GM18858 (cell line): ENCODE measurements at regions not wholly inside any gene's neighbourhood (a gene's known extent, or its start where the extent isn't known, plus 50 kb on each side); places are given as distances from the start of the nearest gene placed in this dataset.
A peak's percentile ranks its signal among the peaks of the same experiment; 100 is the strongest.
"Not testable (repeated sequence)": the region's sequence is repeated elsewhere in the genome, so short reads cannot be mapped to it uniquely, and the experiment has no call there.

Experiments used
- ATAC-seq: cut with Tn5 transposase; IDR thresholded peaks from one replicate; pipeline ENCODE4 v1.9.1; 2021; ENCODE audit not compliant: unreplicated experiment

DNA sequence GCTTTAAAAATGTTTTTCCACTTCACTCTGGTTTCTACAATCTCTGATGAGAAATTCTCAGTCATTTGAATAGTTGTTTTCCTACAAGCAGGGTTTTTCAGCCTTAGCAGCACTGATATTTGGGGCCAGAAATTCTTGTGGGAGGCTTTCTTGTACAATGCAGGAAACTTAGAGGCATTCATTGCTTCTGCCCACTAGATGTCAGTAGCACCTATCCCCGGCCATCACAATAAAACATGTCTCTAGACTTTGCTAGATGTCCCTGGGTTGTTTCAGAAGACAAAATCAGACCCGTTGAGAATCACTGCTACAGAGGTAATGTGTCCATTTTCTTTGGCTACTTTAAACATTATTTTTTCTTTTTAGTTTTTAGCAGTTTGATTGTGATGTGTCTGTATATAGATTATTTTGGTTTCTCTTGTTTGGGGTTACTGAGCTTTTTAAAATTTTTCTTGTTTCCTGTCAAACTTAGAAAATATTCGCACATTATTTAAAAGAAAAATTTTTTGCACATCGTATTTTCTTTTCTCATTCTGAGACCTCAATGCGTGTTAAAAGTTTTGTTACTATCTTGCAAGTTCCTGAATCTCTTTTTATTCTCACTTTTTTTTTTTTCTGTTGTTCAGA, 60.8 kb upstream of the CCDC179 start:
- ATAC-seq, result peak; percentile 89

DNA sequence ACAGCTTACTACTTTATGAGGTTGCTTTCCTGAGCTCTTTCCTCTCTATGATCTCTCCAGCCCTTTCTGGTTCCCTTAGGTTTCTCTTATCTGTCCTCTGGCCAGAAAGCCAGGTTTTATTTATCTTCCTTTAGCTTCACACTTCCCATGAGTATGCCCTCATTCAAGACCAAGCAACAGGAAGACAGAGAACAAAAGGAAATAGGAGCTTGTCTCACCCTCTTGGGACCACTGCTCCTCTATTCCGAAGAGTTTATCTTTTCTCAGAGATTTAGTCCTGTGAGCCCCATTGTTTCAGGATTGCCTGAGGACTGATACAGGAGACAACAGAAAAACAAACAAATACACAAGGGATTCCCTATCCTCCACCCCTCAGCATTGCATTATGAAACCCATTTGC, 62.4 kb upstream of the CCDC179 start:
- ATAC-seq, result no peak

GRCh38 chr11:22923561-22923960, 63.3 kb upstream of the CCDC179 start:
- no peak for ATAC-seq

DNA sequence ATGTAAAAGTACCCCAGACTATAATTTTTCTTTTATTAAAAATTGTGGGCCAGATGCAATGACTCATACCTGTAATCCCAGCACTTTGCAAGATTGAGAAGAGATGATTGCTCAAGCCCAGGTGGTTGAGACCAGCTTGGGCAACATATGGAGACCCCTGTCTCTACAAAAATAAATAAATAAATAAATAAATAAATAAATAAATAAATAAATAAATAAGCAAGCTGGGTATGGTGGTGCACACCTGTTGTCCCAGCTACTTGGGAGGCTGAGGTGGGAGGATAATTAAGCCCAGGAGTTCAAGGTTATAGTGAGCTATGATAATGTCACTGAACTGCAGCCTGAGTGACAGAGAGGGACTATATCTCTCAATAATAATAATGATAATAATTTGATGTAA, 66.1 kb upstream of the CCDC179 start:
- no peak for ATAC-seq

GRCh38 chr11:22927793-22928192, 67.5 kb upstream of the CCDC179 start:
- no peak for ATAC-seq

GRCh38 chr11:22928207-22928917, 68.1 kb upstream of the CCDC179 start:
- ATAC-seq, result no peak

DNA sequence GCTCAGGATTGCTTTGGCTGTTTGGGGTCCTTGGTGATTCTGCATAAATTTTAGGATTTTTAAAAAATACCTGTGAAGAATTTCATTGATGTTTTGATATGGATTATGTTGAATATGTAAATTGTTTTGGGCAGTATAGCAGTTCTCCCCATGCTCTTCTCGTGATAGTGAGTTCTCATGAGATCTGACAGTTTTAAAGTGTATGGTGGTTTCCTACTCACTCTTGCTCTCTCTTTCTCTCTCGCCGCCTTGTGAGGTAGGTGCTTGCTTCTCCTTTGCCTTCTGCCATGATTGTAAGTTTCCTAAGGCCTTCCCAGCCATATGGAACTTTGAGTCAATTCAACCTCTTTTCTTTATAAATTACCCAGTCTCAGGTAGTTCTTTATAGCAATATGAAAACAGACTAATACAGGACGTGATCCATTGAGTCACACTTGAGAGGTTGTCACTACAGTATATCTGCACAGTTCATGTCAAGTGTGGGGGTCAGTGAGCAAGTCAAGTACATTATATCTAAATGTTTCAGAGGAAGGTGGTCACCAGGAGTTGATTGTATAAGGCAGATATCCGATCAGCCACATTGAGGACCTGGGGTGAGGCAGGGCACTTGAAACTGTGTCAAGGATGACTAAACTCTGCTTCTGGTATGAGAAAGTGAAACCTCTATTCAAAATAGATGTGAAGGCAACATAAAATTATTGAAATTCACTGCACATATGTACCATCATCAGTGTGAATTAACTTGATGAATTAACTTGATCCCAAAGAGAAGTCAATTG, 70.7 kb upstream of the CCDC179 start:
- ATAC-seq, result peak; percentile 94

DNA sequence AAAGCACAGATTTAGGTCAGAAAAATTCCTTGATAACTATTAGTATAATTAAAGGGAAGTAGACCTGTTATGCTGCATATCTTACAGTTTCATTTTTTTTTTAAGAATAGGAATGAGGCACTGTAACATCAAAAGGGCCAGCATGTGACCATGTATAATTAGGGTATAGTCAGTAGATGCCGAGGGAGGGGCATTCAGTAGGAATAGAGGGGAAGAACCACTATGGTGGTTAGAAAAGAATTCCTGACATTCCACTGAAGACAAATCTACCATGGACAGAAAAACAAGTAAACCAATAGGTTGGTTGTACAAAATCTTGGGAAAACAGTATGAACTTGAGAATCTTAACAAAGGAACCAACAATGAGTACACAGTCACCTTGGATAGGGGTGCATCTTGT, 78.4 kb upstream of the CCDC179 start:
- ATAC-seq, result no peak

DNA sequence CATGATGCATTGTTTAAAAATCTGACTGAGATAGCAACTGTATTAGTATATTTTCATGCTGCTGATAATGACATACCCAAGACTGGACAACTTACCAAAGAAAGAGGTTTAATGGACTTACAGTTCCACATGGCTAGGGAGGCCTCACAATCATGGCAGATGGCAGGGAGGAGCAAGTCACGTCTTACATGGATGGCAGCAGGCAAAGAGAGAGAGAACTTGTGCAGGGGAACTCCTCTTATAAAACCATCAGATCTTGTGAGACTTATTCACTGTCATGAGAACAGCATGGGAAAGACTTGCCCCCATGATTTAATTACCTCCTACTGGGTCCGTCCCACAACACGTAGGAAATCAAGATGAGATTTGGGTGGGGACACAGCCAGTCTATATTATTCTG, 81.3 kb upstream of the CCDC179 start:
- not testable (repeated sequence) for ATAC-seq

DNA sequence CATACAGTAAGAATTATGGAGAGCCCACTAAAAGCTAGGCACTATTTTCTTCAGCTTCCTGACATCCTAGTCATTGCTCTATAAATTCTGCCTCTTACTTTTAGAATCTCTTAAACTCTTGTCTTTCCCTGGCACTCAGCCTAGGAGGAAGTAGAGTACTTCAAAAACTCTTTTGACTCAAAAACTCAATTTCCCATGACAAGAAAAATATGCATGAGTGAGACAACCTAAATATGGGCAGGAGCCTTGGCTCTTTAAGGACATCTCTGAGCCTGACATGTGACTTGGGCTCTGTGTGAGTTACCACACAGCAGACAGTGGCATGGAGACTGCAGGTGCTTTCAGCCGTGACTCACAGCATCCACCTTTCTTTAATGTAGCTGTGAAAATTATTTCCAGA, 97.5 kb upstream of the CCDC179 start:
- no peak for ATAC-seq

- ATAC-seq, result no peak
These were observed 114.0 kb upstream of the CCDC179 start for GRCh38 chr11:22974251-22974650.

GRCh38 chr11:22976146-22976545, 115.9 kb upstream of the CCDC179 start:
- ATAC-seq, result no peak

DNA sequence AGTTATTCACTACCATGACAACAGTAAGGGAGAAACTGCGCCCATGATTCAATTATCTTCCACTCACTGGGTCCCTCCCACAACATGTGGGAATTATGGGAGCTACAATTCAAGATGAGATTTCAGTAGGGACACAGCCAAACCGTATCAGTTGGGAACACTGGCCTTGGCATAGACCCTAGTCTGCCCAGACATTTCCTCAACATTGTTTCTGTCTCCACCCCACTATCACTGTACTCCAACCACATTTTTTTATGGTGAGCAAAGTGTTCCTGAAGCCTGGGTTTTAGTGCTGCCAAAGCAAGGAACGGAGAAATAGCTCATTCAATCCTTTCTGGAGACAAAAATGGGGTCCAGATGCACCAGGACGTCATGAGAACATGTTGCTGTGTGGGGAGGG, 122.6 kb upstream of the CCDC179 start:
- no peak for ATAC-seq

GRCh38 chr11:22984045-22984444, 123.8 kb upstream of the CCDC179 start:
- no peak for ATAC-seq

- no peak for ATAC-seq
These were observed 129.1 kb upstream of the CCDC179 start for GRCh38 chr11:22989371-22989770.

DNA sequence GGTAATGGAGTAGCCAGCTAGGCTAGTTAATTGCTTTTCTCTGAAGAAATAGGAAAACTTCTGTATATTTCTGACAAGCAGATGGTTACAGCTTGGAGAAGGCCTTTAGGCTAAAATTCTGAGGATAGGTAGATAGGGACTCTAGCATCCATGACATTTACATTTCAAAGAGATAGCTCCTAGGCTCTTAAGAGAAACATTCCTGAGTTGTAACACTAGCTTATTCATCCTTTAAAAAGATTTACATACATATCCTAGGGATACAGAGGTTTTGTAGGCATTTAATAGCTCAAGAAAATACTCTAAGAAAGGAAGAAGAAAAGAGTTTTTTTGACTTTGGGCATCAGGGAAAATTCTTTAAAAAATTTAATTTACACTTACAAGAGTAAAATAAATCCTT, 130.9 kb upstream of the CCDC179 start:
- ATAC-seq, result no peak

DNA sequence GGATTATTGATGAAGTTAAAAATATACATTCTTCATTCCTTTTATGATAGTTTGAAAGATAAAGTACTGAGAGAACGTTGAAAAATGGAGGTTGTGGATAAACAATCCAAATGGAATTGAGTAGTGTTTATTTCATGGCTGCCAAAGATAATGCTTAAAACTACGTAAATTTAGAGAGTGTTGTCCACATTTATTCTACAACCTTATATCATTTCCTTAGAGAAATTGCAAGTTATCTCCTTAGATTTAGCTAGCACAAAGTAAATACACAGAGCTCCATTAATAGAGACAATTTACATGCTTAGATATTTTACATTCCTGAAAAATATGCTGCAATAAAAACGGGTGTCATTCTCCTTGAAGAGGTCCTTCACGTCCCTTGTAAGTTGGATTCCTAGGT, 146.5 kb upstream of the CCDC179 start:
- ATAC-seq, result no peak

GRCh38 chr11:23010790-23011335, 150.6 kb upstream of the CCDC179 start:
- ATAC-seq, result no peak

DNA sequence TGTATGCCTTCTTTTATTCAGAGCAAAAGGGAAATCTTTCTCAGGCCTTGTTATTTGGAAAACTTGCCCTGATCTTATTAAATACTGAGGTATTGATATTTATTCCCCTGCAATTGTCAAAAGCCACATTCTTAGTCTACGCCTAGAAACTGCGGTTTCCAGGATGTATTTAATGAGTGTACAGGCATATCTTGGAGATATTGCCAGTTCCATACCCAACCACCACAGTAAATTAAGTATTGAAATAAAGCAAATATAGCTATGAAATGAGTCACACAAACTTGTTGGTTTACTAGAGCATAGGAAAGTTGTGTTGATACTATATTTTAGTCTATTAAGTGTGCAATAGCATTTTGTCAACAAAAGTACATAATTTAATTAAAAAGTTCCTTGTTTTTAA, 152.7 kb upstream of the CCDC179 start:
- no peak for ATAC-seq

DNA sequence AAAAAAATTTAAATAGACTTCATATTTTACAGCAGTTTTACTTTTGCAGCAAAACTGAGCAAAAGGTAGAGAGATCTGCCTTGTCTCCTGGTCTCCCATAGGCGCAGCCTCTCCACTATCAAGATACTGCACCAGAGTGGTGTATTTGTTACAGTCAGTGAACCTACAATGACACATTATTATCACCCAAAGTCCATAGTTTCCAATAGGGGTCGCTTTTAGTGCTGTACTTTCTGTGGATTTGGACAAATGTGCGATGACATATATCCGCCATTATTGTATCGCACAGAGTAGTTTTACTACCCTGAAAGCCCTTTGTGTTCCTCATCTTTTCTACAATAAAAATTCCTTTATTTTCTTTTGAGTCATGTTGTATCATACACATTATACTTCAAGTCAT, 153.2 kb upstream of the CCDC179 start:
- no peak for ATAC-seq

GRCh38 chr11:23021287-23021863, 161.1 kb upstream of the CCDC179 start:
- no peak for ATAC-seq

- ATAC-seq, result no peak
These were observed 162.6 kb upstream of the CCDC179 start for GRCh38 chr11:23022854-23023253.
